Keratinocyte (primary cell): ENCODE measurements at regions not wholly inside any gene's neighbourhood (a gene's known extent, or its start where the extent isn't known, plus 50 kb on each side); places are given as distances from the start of the nearest gene placed in this dataset.

Source experiments
- DNase-seq: peaks from one replicate; pipeline ENCODE4 v3.0.0-alpha.2; 2011; ENCODE audit warnings: low read depth, missing footprints, low spot score
- FAIRE-seq: peaks from 2 replicates; lab custom pipeline; 2011; peaks lifted over from hg19 to GRCh38; lab: Jason Lieb, UNC
- H2AFZ ChIP-seq: 2 replicates; pipeline ENCODE4 v1.6.0; 2012; ENCODE audit warnings: low read length, control low read depth, inconsistent platforms; ENCODE audit not compliant: control insufficient read depth
- H3K27ac ChIP-seq: 2 replicates; pipeline ENCODE4 v1.5.1; 2011; ENCODE audit warnings: low read length; ENCODE audit not compliant: control insufficient read depth, insufficient read depth
- H3K27me3 ChIP-seq: 3 replicates; pipeline ENCODE4 v1.6.0; 2011; ENCODE audit warnings: low read length; ENCODE audit not compliant: control insufficient read depth, insufficient read depth; ENCODE audit errors: extremely low read depth
- H3K36me3 ChIP-seq, 2 experiments: 2 replicates in 1 of 2; 3 replicates in 1 of 2; pipeline ENCODE4 v1.5.1; 2011; ENCODE audit warnings: low read length in 2 of 2, mild to moderate bottlenecking in 1 of 2; ENCODE audit not compliant: control insufficient read depth in 2 of 2, insufficient read depth in 2 of 2; ENCODE audit errors: extremely low read depth in 1 of 2
- H3K4me1 ChIP-seq: 3 replicates; pipeline ENCODE4 v1.5.1; 2011; ENCODE audit warnings: low read length; ENCODE audit not compliant: control insufficient read depth, insufficient read depth; ENCODE audit errors: extremely low read depth
- H3K4me2 ChIP-seq: 3 replicates; pipeline ENCODE4 v1.6.0; 2011; ENCODE audit warnings: low read depth, low read length; ENCODE audit not compliant: control insufficient read depth, insufficient read depth; ENCODE audit errors: extremely low read depth
- H3K4me3 ChIP-seq, 3 experiments: fragments of 200-600 bp in 1 of 3; sonication (generic) in 1 of 3; 2 replicates in 2 of 3; 3 replicates in 1 of 3; pipeline ENCODE4 v1.5.1; 2011 to 2016; ENCODE audit warnings: low read length in 3 of 3, mild to moderate bottlenecking in 3 of 3, control low read depth in 2 of 3, inconsistent platforms in 1 of 3, low read depth in 1 of 3, mixed read lengths in 1 of 3, mixed run types in 1 of 3, moderate library complexity in 1 of 3; ENCODE audit not compliant: control insufficient read depth in 2 of 3, insufficient read depth in 2 of 3; ENCODE audit errors: extremely low read depth in 1 of 3
- H3K79me2 ChIP-seq: 2 replicates; pipeline ENCODE4 v1.6.0; 2012; ENCODE audit warnings: low read length; ENCODE audit not compliant: control insufficient read depth, insufficient read depth
- H3K9ac ChIP-seq: 3 replicates; pipeline ENCODE4 v1.6.0; 2011; ENCODE audit warnings: low read length; ENCODE audit not compliant: control insufficient read depth, insufficient read depth; ENCODE audit errors: extremely low read depth
- H3K9me1 ChIP-seq: 3 replicates; pipeline ENCODE4 v1.6.0; 2011; ENCODE audit warnings: low read length; ENCODE audit not compliant: control insufficient read depth, insufficient read depth; ENCODE audit errors: extremely low read depth
- H3K9me3 ChIP-seq: 2 replicates; pipeline ENCODE4 v1.5.1; 2012; ENCODE audit warnings: low read depth, low read length; ENCODE audit not compliant: control insufficient read depth
- H4K20me1 ChIP-seq: 3 replicates; pipeline ENCODE4 v1.6.0; 2011; ENCODE audit warnings: low read length; ENCODE audit not compliant: control insufficient read depth, insufficient read depth; ENCODE audit errors: extremely low read depth
- EZH2 ChIP-seq: IDR thresholded peaks from one replicate; pipeline ENCODE4 v1.6.1; 2012; ENCODE audit warnings: inconsistent platforms, mild to moderate bottlenecking, low read length, moderate library complexity
- dilution Hi-C: fragments of 300-500 bp; cut with MboI; formaldehyde crosslinking; loops from one replicate; pipeline ENCODE4 v1.7.0; 2020; ENCODE audit warnings: low sequenced_read_pairs; ENCODE audit not compliant: extremely low pct_ligation_motif_present
- TF ChIP-seq, protein P1 (sequence below), 3 experiments: IDR thresholded peaks in 1 of 3; conservative IDR thresholded peaks in 1 of 3; optimal IDR thresholded peaks in 1 of 3; 2 replicates in 2 of 3; 3 replicates in 1 of 3; pipeline versions ENCODE3 to v1.5.1; 2011; ENCODE audit warnings: low read length in 3 of 3, mild to moderate bottlenecking in 3 of 3, moderate library complexity in 2 of 3, control low read depth in 1 of 3, inconsistent platforms in 1 of 3; ENCODE audit not compliant: insufficient read depth in 2 of 3; ENCODE audit errors: extremely low read depth in 1 of 3

DNA sequence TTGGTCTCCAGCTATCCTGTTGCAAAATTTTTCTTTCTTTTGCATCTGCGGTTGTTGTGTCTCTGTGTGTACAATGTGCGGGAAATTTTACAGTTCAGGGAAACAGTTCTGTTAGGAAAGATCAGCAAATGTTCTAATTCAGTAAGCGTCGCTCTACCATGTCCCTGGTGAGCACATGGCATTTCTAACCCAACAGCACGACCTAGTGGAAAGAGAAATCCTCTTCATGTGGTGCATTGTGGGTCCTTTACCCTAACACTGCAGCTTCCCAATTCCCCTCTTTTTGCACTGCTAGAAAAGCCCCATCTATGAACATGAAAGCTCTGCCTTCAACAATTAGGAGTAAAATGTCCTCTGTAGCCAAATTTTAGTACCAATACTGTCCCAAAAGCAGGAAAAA, 974.2 kb upstream of the CDH9 start:
- Histone ChIP-seq H3K4me1 (no peaks in the 10 kb centered on the region), H3K9me1 (no peaks in the 10 kb centered on the region), H3K4me3 (no peak overlapping the region), H3K9ac (no peak overlapping the region), H3K4me2 (no peak overlapping the region), H3K36me3 (no peaks in the 10 kb centered on the region), H3K9me3 (peaks cover 2% of the 10 kb centered on the region), H3K79me2 (no peaks in the 10 kb centered on the region), H4K20me1 (no peaks in the 10 kb centered on the region), H2AFZ (no peak overlapping the region), H3K27me3 (no peaks in the 10 kb centered on the region), H3K27ac (no peak overlapping the region)
- FAIRE-seq: no peak
- DNase-seq: no peak
- TF ChIP-seq EZH2: no peak
- TF ChIP-seq, protein P1, sequence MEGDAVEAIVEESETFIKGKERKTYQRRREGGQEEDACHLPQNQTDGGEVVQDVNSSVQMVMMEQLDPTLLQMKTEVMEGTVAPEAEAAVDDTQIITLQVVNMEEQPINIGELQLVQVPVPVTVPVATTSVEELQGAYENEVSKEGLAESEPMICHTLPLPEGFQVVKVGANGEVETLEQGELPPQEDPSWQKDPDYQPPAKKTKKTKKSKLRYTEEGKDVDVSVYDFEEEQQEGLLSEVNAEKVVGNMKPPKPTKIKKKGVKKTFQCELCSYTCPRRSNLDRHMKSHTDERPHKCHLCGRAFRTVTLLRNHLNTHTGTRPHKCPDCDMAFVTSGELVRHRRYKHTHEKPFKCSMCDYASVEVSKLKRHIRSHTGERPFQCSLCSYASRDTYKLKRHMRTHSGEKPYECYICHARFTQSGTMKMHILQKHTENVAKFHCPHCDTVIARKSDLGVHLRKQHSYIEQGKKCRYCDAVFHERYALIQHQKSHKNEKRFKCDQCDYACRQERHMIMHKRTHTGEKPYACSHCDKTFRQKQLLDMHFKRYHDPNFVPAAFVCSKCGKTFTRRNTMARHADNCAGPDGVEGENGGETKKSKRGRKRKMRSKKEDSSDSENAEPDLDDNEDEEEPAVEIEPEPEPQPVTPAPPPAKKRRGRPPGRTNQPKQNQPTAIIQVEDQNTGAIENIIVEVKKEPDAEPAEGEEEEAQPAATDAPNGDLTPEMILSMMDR (optimal IDR thresholded peaks at IDR 0.05 in 1 of 3, IDR thresholded peaks at IDR 0.05 in 1 of 3, conservative IDR thresholded peaks at IDR 0.05 in 1 of 3; ENCODE audit: extremely low read depth in 1 of 3, insufficient read depth in 2 of 3, low read length in 3 of 3): no peak
- dilution Hi-C loops: no loop called here

DNA sequence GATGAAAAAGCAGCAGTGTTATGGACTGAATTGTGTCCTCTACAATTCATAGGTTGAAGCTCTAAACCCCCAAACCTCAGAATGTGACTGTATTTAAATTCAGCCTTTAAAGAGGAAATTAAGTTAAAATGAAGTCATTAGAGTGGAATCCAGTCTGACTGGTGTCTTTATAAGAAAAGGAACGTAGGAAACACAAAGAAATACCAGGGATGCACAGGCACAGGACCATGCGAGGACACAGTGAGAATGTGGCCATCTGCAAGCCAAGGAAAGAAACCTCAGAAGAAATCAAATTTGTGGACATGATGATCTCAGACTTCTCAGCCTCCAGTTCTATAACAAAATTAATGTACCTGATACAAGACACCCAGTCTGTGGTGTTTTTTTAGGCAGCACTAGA, 971.2 kb upstream of the CDH9 start:
- Histone ChIP-seq H4K20me1 (no peaks in the 10 kb centered on the region), H3K36me3 (no peaks in the 10 kb centered on the region), H3K4me1 (no peaks in the 10 kb centered on the region), H3K79me2 (no peaks in the 10 kb centered on the region), H3K9me3 (peaks cover 2% of the 10 kb centered on the region), H3K9me1 (no peaks in the 10 kb centered on the region), H3K4me2 (no peak overlapping the region), H3K27ac (no peak overlapping the region), H3K4me3 (no peak overlapping the region), H2AFZ (no peak overlapping the region), H3K27me3 (no peaks in the 10 kb centered on the region), H3K9ac (no peak overlapping the region)
- dilution Hi-C loops: no loop called here
- no peak for FAIRE-seq
- TF ChIP-seq EZH2: no peak
- TF ChIP-seq, protein P1 (optimal IDR thresholded peaks at IDR 0.05 in 1 of 3, IDR thresholded peaks at IDR 0.05 in 1 of 3, conservative IDR thresholded peaks at IDR 0.05 in 1 of 3; ENCODE audit: extremely low read depth in 1 of 3, insufficient read depth in 2 of 3, low read length in 3 of 3): no peak
- DNase-seq: no peak
